Urothelium cell line (cell line): ENCODE measurements at regions not wholly inside any gene's neighbourhood (a gene's known extent, or its start where the extent isn't known, plus 50 kb on each side); places are given as distances from the start of the nearest gene placed in this dataset.
"Not testable (repeated sequence)": the region's sequence is repeated elsewhere in the genome, so short reads cannot be mapped to it uniquely, and the experiment has no call there.

Source experiments
- DNase-seq: peaks from one replicate; pipeline ENCODE4 v3.0.0; 2011; ENCODE audit warnings: low spot score, mixed read lengths
- FAIRE-seq: peaks from 2 replicates; lab custom pipeline; 2011; peaks lifted over from hg19 to GRCh38; lab: Jason Lieb, UNC

GRCh38 chr10:118834370-118834769 lies 79.6 kb upstream of the CACUL1 start:
- not testable (repeated sequence) for FAIRE-seq

GRCh38 chr10:118835682-118836326 lies 81.0 kb upstream of the CACUL1 start:
- FAIRE-seq = peak; percentile 93
- DNase-seq = peak; percentile 88

More at GRCh38 chr10:118834370-118834769, 79.6 kb upstream of the CACUL1 start:
- DNase-seq = not testable (repeated sequence)

GRCh38 chr10:118838364-118838763 lies 83.6 kb upstream of the CACUL1 start:
- DNase-seq (no peak), FAIRE-seq (no peak)

- DNase-seq (no peak), FAIRE-seq (no peak)
These were observed 84.6 kb upstream of the CACUL1 start for GRCh38 chr10:118839348-118839747.

GRCh38 chr10:118840071-118840775 lies 85.5 kb upstream of the CACUL1 start:
- FAIRE-seq (no peak), DNase-seq (peak; percentile 57)

GRCh38 chr10:118840776-118841468 lies 86.2 kb upstream of the CACUL1 start:
- FAIRE-seq = no peak
- no peak for DNase-seq

- FAIRE-seq = no peak
- no peak for DNase-seq
These were observed 87.3 kb upstream of the CACUL1 start for GRCh38 chr10:118841881-118842605.

- DNase-seq (no peak), FAIRE-seq (peak; percentile 58)
These were observed 88.3 kb upstream of the CACUL1 start for GRCh38 chr10:118842843-118843624.

- DNase-seq (no peak), FAIRE-seq (peak; percentile 17)
These were observed 89.0 kb upstream of the CACUL1 start for GRCh38 chr10:118843647-118844265.

GRCh38 chr10:118844731-118845521 lies 90.2 kb upstream of the CACUL1 start:
- no peak for FAIRE-seq

GRCh38 chr10:118845776-118846175 lies 91.0 kb upstream of the CACUL1 start:
- DNase-seq = no peak
- FAIRE-seq = no peak

More at GRCh38 chr10:118844731-118845521, 90.2 kb upstream of the CACUL1 start:
- peak; percentile 43 for DNase-seq

GRCh38 chr10:118850418-118851061 lies 95.8 kb upstream of the CACUL1 start:
- DNase-seq (no peak), FAIRE-seq (no peak)

- DNase-seq = no peak
- no peak for FAIRE-seq
These were observed 96.6 kb upstream of the CACUL1 start for GRCh38 chr10:118851062-118852035.

- DNase-seq (no peak), FAIRE-seq (no peak)
These were observed 99.1 kb upstream of the CACUL1 start for GRCh38 chr10:118853916-118854315.

- no peak for DNase-seq
- no peak for FAIRE-seq
These were observed 101.3 kb upstream of the CACUL1 start for GRCh38 chr10:118856106-118856505.

- FAIRE-seq (no peak), DNase-seq (no peak)
These were observed 111.4 kb upstream of the CACUL1 start for GRCh38 chr10:118865998-118866693.

- DNase-seq (no peak), FAIRE-seq (no peak)
These were observed 113.0 kb upstream of the CACUL1 start for GRCh38 chr10:118867768-118868167.
